ENCODE measurements at regions not wholly inside any gene's neighbourhood (a gene's known extent, or its start where the extent isn't known, plus 50 kb on each side); places are given as distances from the start of the nearest gene placed in this dataset.

DNA sequence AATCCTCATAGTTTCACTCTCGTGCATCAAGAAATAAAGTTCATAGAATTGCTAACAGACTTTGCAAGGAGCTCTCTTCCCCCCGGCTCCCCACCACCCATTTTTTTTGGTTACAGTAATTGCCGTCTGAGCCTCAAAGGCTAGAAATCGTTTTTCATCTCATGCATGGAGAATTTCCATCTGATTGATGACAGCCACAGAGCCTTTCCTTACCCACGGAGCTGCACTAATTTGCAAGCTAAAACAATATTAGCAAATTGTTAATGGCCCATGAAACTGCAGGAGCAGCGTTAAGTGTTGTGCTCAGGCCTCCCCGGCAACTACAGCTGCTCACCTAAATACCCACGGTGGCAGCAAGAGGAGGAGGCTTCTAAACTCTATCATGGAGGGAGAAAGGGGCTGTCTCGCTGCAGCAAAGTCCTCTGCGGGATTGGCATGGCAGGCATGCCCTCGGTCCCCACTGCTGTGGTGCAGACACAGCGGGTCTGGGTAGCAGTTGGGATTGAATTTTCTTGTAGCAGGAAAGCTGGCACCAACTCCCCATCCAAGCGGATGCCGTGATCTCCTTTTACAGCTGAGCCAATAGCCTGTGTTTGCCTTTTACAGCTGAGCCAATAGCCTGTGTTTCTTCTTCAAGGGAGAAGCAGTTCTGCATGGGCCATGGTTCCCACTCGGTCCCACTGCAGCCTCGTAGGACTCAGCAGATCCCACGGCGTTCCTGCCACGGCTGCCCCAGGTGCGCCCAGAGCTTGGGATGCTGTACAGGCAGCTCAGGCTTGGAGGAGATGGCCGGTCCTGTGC is 412.3 kb downstream of the BRD1 start:
- no peak overlapping the region for H3K4me3 ChIP-seq (replicated peaks; ENCODE audit: low read depth, low read length)
- DNase-seq (ENCODE audit: extremely low read depth, low read depth), result no peak
- TF ChIP-seq CTCF (IDR thresholded peaks at IDR 0.05; ENCODE audit: low read depth, low read length, missing control alignments), result no peak

GRCh38 chr22:49413551-49413950 is 414.1 kb downstream of the BRD1 start:
- no peak overlapping the region for H3K4me3 ChIP-seq (replicated peaks; ENCODE audit: low read depth, low read length)
- no peak for DNase-seq (ENCODE audit: extremely low read depth, low read depth)
- no peak for TF ChIP-seq CTCF (IDR thresholded peaks at IDR 0.05; ENCODE audit: low read depth, low read length, missing control alignments)

DNA sequence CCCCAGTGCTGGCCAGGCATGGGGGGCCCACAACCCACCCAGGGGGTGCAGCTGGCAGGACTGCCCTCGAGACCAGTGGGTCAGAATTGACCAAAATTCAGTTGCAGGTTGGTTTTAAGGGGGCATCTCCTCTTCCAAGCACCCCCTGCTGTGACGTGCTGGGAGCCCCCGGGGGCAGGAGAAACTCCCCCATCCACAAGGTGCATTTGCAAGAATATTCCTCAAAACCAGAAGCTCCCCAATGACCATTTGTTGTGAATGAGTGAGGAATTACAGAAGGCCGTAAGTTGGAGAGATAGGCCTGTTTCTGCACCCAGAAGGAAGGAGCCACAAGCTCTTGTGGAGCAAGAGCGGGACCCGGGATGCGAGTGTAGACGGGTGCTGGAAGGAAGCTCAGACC is 414.5 kb downstream of the BRD1 start:
- H3K4me3 ChIP-seq (replicated peaks; ENCODE audit: low read depth, low read length), result no peak overlapping the region
- no peak for TF ChIP-seq CTCF (IDR thresholded peaks at IDR 0.05; ENCODE audit: low read depth, low read length, missing control alignments)
- no peak for DNase-seq (ENCODE audit: extremely low read depth, low read depth)

DNA sequence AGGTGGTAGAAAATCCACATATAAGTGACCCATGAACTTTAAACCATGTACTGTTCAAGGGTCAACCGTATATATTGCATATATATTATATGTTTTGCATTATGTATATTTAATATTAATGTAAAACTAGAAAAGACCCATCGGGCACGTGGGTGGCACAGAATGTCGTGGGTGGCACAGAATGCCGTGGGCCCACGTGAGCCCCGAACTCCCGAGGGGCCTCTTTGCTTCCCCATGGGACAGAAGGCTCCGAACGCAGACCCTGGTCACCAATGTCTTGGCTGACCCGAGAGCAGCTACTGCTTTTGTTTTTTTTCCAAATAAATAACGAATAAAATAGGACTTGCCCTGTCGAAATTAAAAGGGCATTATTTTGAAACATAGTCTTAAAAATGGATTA is 415.4 kb downstream of the BRD1 start:
- DNase-seq (ENCODE audit: extremely low read depth, low read depth), result no peak
- no peak for TF ChIP-seq CTCF (IDR thresholded peaks at IDR 0.05; ENCODE audit: low read depth, low read length, missing control alignments)
- H3K4me3 ChIP-seq (replicated peaks; ENCODE audit: low read depth, low read length), result no peak overlapping the region

- DNase-seq (ENCODE audit: extremely low read depth, low read depth), result no peak
- no peak for TF ChIP-seq CTCF (IDR thresholded peaks at IDR 0.05; ENCODE audit: low read depth, low read length, missing control alignments)
These were observed 416.4 kb downstream of the BRD1 start for GRCh38 chr22:49411236-49411635.

DNA sequence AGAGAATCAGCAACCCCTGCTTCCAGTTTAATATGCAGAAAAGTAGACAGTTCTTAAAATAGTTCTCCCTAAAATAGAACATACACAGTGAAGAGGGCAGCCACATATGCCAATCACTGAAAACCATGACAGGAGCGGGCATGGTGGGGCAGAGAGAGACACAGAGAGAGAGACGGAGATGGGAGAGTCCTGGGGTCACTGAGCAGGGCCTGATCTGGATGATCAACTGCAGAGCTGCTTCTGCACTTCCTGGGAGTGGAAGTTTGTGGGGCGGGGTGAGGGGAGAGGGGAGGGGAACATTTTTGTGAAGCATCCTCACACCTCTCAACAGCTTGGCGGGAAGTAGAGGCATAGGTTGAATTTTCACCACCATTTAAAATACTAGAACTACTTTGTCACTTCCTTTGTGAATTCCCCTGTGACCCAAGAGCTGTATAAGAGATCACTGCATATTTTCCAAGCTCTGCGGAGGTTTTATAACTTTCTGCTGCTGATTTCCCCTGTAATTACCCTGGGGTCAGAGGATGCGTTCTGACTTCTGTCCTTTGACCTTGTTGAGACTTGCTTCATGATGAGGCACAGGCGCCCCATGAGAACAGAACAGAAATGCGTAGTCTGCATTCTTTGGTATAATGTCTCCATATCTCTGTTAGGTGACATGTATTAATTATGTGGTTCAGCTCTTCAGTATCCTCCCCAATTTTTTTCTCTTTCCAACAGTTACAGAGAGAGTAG is 419.4 kb downstream of the BRD1 start:
- DNase-seq (ENCODE audit: extremely low read depth, low read depth), result no peak
- H3K4me3 ChIP-seq (replicated peaks; ENCODE audit: low read depth, low read length), result no peak overlapping the region
- no peak for TF ChIP-seq CTCF (IDR thresholded peaks at IDR 0.05; ENCODE audit: low read depth, low read length, missing control alignments)

More at GRCh38 chr22:49411236-49411635, 416.4 kb downstream of the BRD1 start:
- no peak overlapping the region for H3K4me3 ChIP-seq (replicated peaks; ENCODE audit: low read depth, low read length)
